Dermis microvascular lymphatic vessel endothelial cell (primary cell): ENCODE measurements at regions not wholly inside any gene's neighbourhood (a gene's known extent, or its start where the extent isn't known, plus 50 kb on each side); places are given as distances from the start of the nearest gene placed in this dataset.
A peak's percentile ranks its signal among the peaks of the same experiment; 100 is the strongest.

Experiments used
- DNase-seq, 2 donors: peaks; one replicate each; pipeline versions ENCODE4 v3.0.0 to v3.0.0-alpha.2; 2010; ENCODE audit warnings: low read depth in 2 of 2

GRCh38 chr3:96169111-96169766, 645.2 kb upstream of the EPHA6 start:
- DNase-seq: no peak

- no peak for DNase-seq
Measured at GRCh38 chr3:96172917-96173316, 641.5 kb upstream of the EPHA6 start.

GRCh38 chr3:96175500-96175899, 638.9 kb upstream of the EPHA6 start:
- DNase-seq: no peak

DNA sequence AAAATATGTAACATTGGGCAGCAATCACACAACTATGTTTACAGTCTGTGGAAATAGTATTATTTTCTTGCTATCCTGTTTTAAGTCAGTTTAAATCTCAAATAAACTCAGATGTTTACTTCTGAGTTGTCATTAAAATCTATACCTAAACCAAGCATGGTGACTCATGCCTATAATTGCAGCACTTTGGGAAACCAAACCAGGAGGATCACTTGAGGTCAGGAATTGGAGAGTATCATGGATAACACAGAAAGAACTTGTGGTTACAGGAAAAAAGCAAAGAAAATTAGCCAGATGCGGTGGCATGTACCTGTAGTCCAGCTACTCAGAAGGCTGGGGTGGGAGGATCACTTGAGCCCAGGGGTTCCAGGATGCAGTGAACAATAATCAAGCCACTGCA, 631.6 kb upstream of the EPHA6 start:
- no peak for DNase-seq

DNA sequence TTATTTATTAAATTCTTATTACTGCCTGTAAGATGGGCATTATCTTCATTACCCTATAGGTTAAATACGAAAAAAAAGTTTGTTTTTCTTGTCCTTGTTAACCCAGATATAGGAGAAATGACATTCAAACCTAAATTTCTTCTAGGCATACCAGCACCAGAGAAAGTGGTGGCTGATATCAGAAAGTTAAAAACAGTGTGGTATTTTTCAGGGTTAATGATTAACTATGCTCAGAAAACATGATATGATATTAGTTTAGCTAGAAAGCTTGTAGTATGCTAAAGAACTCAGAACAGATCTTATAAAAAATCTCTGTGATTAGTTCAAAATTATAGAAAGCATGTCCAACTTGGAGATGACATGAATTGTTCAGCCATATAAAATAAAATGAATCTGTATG, 630.5 kb upstream of the EPHA6 start:
- DNase-seq: no peak

DNA sequence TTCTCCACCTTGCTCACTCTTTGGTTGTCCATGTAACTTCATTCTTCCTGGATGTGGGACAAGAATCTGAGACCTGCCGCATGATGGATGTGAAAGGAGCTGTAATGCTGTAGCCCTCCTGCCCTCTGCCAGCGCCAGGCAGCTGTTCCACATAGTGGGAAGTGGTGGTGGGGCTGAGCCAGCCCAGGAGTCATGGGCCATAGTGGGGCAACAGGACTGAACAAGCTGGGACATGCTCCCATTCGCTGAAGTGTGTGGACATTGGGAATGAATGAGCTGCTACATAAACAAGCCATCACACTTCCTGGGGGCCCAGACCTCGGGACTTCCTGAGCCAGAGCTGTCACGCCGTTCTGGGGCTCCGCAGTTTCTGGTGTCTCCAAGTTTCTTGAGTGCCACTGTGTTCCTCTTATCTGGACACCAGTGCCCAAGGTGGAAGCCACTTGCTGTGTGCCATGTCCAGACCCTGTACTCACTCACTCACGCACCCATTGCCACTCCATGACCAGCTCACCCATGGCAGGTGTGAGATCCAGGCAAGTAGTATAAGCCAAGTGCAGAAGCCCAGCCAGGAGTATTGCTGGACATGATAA, 624.3 kb upstream of the EPHA6 start:
- no peak for DNase-seq

DNA sequence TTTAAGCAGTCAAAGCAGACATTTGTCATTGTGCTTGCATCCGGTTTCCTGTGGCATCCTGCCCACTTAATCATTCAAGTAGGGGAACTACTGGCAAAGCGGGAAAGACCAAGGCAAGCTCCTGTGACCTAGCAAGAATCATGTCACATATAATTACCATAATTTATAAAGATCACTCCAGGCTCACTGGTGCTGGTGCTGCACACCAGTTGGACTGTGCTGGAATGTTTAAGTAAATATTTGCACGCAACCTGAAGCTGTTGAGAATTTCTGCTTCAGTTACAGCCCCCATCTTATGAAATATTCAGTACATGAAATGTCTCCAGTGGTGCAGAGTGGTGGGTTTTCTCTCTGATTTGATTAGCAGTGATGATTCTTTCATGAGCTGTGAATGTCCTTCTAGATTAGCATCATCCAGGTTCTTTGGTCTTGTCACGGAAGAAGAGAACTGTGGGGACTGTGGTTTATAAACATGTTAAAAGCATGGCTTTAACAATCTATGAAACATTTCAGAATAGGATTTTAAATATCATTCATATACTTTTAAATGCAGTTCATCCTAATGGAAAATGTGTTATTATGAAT, 621.3 kb upstream of the EPHA6 start:
- DNase-seq: peak in 1 of 2 donors; percentile 15

DNA sequence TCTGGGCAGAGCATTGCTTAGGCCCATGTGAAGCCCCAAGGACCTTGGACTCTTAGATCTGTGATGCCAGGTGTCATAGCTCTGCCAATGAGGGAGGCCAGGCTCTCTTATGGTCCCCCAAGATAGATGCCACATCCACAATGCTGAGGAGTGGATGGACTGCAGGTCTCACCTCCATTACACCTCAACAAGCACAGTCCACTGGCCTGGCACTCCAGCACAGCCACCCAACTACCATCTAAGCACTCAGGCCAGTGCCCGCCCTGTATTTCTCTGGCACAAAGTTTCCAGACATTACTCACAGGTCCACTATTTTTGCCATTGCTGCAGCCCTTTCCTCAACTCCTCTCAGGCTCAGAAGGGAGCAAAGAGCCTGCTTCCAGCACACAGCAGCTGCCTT, 613.5 kb upstream of the EPHA6 start:
- no peak for DNase-seq

GRCh38 chr3:96201463-96201862, 612.9 kb upstream of the EPHA6 start:
- DNase-seq: no peak

DNA sequence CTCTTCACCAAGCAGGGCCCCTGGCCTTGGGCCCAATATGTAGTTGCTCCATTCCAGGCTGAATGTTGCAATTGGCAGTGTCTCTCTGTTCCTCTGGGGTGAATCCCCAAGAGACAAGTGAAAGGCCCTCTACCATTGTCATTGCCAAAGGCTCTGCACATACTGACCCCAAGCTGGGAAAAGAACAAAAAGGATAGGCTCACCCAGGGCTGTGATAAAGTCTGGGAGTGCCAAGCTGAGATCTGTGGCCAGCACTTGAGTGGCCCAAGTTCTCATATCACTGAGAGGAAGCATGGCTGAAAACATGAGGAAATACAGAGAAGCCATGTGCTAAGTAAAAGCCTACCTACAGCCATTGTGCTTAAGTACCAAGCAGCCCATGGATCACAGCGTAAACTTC, 612.2 kb upstream of the EPHA6 start:
- no peak for DNase-seq

- DNase-seq: no peak
Measured at GRCh38 chr3:96209699-96210098, 604.7 kb upstream of the EPHA6 start.

- no peak for DNase-seq
Measured at GRCh38 chr3:96213393-96213792, 601.0 kb upstream of the EPHA6 start.

GRCh38 chr3:96214941-96215340, 599.5 kb upstream of the EPHA6 start:
- no peak for DNase-seq

- DNase-seq: no peak
Measured at GRCh38 chr3:96225494-96225893, 588.9 kb upstream of the EPHA6 start.

DNA sequence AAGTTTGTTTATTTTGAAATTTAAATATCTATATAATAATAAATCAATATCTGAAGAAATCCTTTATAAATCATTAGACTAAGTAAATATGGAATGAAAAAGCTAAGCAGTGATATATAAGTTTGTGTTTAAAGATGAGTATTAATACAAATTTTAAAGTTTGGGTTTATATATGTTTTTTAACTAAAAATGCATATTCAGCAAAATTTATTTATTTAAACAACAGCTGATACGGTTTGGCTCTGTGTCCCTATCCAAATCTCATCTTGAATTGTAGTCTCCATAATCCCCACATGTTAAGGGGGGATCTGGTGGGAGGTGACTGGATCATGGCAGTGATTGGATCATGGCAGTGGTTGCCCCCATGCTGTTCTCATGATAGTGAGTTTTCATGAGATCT, 580.7 kb upstream of the EPHA6 start:
- DNase-seq: no peak

GRCh38 chr3:96236522-96236921, 577.9 kb upstream of the EPHA6 start:
- DNase-seq: no peak

- no peak for DNase-seq
Measured at GRCh38 chr3:96259299-96259698, 555.1 kb upstream of the EPHA6 start.

GRCh38 chr3:96264701-96265100, 549.7 kb upstream of the EPHA6 start:
- DNase-seq: no peak

DNA sequence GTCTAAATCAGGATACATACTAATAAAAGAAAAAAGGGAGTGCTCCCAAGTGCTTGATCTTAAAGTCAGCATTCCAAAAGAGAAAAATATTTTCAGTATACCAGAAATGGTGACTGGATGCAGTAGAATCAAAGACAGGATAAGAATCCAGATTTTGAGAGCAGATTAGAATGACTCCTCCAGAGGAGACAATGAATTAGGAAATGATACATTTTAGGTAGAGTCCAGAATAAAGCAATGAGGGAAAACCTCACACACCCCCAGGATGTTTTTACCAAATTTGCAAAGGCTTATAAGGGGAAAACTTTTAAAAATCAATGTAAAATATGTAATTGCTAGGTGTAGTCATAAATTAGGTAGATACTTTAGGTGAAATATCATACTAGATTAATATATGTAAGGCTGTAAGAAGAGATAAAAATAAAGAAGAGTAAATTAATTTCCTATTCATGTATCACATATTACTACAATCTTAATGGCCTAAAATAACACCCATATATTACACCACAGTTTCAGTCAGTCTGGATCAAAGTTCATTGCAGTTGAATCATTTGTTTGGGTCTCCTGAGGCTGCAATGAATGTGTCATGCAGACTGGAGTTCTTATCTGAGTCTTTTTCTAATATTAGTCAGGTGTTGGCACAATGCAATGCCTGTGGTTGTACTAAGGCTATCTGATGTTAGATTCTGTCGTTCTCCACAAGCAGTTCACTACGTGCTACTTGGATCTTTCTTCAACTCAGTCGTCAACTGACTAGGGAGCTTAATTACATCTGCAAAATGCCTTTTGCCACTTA, 547.8 kb upstream of the EPHA6 start:
- DNase-seq: peak; percentile 11 to 82

DNA sequence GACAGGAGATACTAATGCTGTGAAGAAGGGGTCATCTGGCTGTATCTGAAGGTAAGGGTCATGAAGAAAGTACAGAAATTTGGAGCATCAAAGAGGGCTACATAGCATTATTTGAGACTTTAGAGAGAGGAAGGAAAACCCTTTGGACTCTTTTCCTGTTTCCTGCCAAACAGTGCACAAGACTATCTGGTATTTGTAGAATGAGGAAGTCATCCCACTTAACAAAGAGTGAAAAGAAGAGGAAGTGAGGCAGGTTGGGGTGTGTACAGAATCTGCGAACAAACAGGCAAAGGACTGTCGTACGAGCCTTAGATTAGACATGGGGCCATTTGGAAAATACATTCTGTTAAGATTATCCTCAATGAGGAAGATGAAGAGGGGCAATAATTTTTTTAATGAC, 546.8 kb upstream of the EPHA6 start:
- DNase-seq: peak in 1 of 2 donors; percentile 26

- no peak for DNase-seq
Measured at GRCh38 chr3:96294143-96294542, 520.3 kb upstream of the EPHA6 start.

DNA sequence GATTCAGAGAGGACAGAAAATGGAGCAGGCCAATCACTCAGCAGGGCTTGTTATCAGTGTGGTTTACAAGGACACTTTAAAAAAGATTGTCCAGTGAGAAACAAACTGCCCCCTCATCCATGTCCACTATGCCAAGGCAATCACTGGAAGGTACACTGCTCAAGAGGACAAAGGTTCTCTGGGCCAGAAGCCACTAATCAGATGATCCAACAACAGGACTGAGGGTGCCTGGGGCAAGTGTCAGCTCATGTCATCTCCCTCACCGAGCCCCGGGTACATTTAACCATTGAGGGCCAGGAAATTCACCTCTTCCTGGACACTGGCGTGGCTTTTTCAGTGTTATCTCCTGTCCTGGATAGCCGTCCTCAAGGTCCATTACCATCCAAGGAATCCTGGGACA, 513.7 kb upstream of the EPHA6 start:
- DNase-seq: no peak

DNA sequence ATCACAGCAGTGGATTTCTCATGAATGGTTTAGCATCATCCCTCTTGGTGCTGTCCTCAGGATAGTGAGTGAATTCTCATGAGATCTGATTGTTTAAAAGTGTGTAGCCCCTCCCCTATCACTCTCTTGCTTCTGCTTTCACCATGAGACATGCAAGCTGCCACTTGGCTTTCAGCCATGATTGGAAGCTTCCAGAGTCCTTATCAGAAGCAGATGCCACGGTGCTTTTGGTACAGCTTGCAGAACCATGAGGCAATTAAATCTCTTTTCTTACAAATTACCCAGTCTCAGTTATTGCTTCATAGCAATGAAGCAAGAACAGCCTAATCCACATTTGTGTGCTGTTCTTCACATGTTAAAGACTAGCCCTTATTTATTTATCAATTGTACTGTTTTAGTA, 495.2 kb upstream of the EPHA6 start:
- DNase-seq: no peak
